K562 (cell line): ENCODE measurements at regions not wholly inside any gene's neighbourhood (a gene's known extent, or its start where the extent isn't known, plus 50 kb on each side); places are given as distances from the start of the nearest gene placed in this dataset.

ENCODE experiments used
- CTCF ChIP-seq, 3 experiments: IDR thresholded peaks in 2 of 3; conservative IDR thresholded peaks in 1 of 3; 2 replicates each; pipeline ENCODE4 v1.5.1; 2011 to 2012; ENCODE audit warnings: low read length in 3 of 3, mild to moderate bottlenecking in 3 of 3, control low read depth in 2 of 3, improper control_type of control experiment in 1 of 3, inconsistent platforms in 1 of 3, low read depth in 1 of 3, mixed read lengths in 1 of 3, moderate library complexity in 1 of 3; ENCODE audit not compliant: insufficient read depth in 2 of 3
- EZH2 ChIP-seq: IDR thresholded peaks from 2 replicates; pipeline ENCODE4 v1.6.1; 2012; ENCODE audit warnings: low read depth, mild to moderate bottlenecking, inconsistent platforms, low read length, borderline replicate concordance
- FOXM1 ChIP-seq, 2 experiments: fragments of 450-650 bp in 1 of 2; sonication (generic) in 1 of 2; formaldehyde crosslinking in 1 of 2; IDR thresholded peaks; 2 replicates each; pipeline versions ENCODE4 v1.6.1 to v1.9.0; 2017 to 2022; ENCODE audit warnings: low read depth in 2 of 2, mild to moderate bottlenecking in 2 of 2, missing genetic modification reagents in 1 of 2, moderate library complexity in 1 of 2
- MAFG ChIP-seq: fragments of 450-650 bp; conservative IDR thresholded peaks from 2 replicates; pipeline ENCODE4 v1.6.1; 2016; ENCODE audit warnings: missing genetic modification characterization, missing compliant biosample characterization
- NR2C2 ChIP-seq, 2 experiments: fragments of 200-800 bp in 1 of 2; sonication (Bioruptor generic) in 1 of 2; sonication (generic) in 1 of 2; formaldehyde crosslinking in 1 of 2; IDR thresholded peaks; 2 replicates each; pipeline versions ENCODE4 v1.6.1 to v1.8.0; 2016 to 2022; ENCODE audit warnings: mild to moderate bottlenecking in 1 of 2, missing compliant biosample characterization in 1 of 2, missing genetic modification characterization in 1 of 2, missing genetic modification reagents in 1 of 2
- PBX2 ChIP-seq, 2 experiments: IDR thresholded peaks in 1 of 2; conservative IDR thresholded peaks in 1 of 2; 2 replicates each; pipeline ENCODE4 v1.6.1; 2016; ENCODE audit warnings: low read depth in 2 of 2, mild to moderate bottlenecking in 1 of 2, missing compliant biosample characterization in 1 of 2, missing genetic modification characterization in 1 of 2, moderate library complexity in 1 of 2
- PTRF ChIP-seq: fragments of 450-650 bp; IDR thresholded peaks from 2 replicates; pipeline ENCODE4 v1.6.1; 2016; ENCODE audit warnings: mild to moderate bottlenecking, missing genetic modification characterization, missing compliant biosample characterization
- SIX5 ChIP-seq, 2 experiments: IDR thresholded peaks; 2 replicates each; pipeline ENCODE4 v1.6.1; 2011; ENCODE audit warnings: low read length in 2 of 2, borderline replicate concordance in 1 of 2, low read depth in 1 of 2, mild to moderate bottlenecking in 1 of 2, moderate library complexity in 1 of 2; ENCODE audit not compliant: insufficient read depth in 1 of 2
- SMC3 ChIP-seq: conservative IDR thresholded peaks from 2 replicates; pipeline ENCODE4 v1.6.1; 2011; ENCODE audit warnings: low read depth, low read length, improper control_type of control experiment; ENCODE audit not compliant: insufficient read depth
- SREBF2 ChIP-seq: sonication (generic); formaldehyde crosslinking; IDR thresholded peaks from 2 replicates; pipeline ENCODE4 v1.4.0; 2020; ENCODE audit warnings: mild to moderate bottlenecking, missing genetic modification reagents
- TBP ChIP-seq: optimal IDR thresholded peaks from 2 replicates; pipeline ENCODE3; 2011; ENCODE audit warnings: low read depth, low read length, improper control_type of control experiment
- USF1 ChIP-seq: sonication (generic); formaldehyde crosslinking; IDR thresholded peaks from 2 replicates; pipeline ENCODE4 v1.9.0; 2022; ENCODE audit warnings: mild to moderate bottlenecking, missing genetic modification reagents
- ZBTB40 ChIP-seq, 2 experiments: fragments of 450-650 bp in 1 of 2; sonication (generic) in 1 of 2; formaldehyde crosslinking in 1 of 2; IDR thresholded peaks; 2 replicates each; pipeline versions ENCODE4 v1.7.1 to v1.9.0; 2016 to 2022; ENCODE audit warnings: inconsistent platforms in 1 of 2, mild to moderate bottlenecking in 1 of 2, missing genetic modification reagents in 1 of 2

DNA sequence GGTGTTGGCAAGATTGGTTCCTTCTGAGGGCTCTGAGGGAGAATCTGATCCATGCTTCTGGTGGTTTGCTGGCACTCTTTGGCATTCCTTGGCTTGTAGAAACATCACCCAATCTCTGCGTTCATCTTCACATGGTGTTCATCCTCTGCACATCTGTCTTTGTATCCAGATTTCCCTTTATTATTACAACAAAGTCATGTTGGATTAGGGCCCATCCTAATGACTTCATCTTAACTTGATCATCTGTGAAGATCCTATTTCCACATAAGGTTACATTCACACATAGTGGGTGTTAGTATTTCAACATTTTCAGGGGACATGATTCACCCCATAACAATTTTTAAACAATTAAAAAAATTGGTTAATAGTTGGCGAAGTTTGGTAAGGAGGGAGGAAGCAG lies 177.4 kb upstream of the CWC22 start:
- TF ChIP-seq CTCF (IDR thresholded peaks at IDR 0.05 in 2 of 3, conservative IDR thresholded peaks at IDR 0.05 in 1 of 3; ENCODE audit: insufficient read depth in 2 of 3, low read depth in 1 of 3, low read length in 3 of 3) (no peak), FOXM1 (IDR thresholded peaks at IDR 0.05; ENCODE audit: low read depth) (no peak), FOXM1 (CRISPR knock-in tag; IDR thresholded peaks at IDR 0.05; ENCODE audit: low read depth) (no peak), NR2C2 (CRISPR knock-in tag; IDR thresholded peaks at IDR 0.05) (no peak), NR2C2 (tag; IDR thresholded peaks at IDR 0.05) (no peak), PTRF (tag) (no peak), PBX2 (CRISPR knock-in tag; IDR thresholded peaks at IDR 0.05; ENCODE audit: low read depth) (no peak), PBX2 (tag; conservative IDR thresholded peaks at IDR 0.05; ENCODE audit: low read depth) (no peak), TBP (no peak), ZBTB40 (IDR thresholded peaks at IDR 0.05) (no peak), ZBTB40 (CRISPR knock-in tag; IDR thresholded peaks at IDR 0.05) (no peak), EZH2 (no peak), SIX5 (IDR thresholded peaks at IDR 0.05; ENCODE audit: borderline replicate concordance in 1 of 2, insufficient read depth in 1 of 2, low read depth in 1 of 2, low read length in 2 of 2) (no peak), USF1 (CRISPR knock-in tag) (no peak), MAFG (no peak), SREBF2 (no peak), SMC3 (no peak)
